SK-N-SH (cell line): ENCODE measurements at regions not wholly inside any gene's neighbourhood (a gene's known extent, or its start where the extent isn't known, plus 50 kb on each side); places are given as distances from the start of the nearest gene placed in this dataset.

ENCODE experiments used
- EP300 ChIP-seq, 2 experiments: IDR thresholded peaks; 2 replicates each; pipeline versions ENCODE4 v1.4.0 to v1.6.1; 2012; ENCODE audit warnings: borderline replicate concordance in 1 of 2, low read depth in 1 of 2, low read length in 1 of 2
- JUND ChIP-seq: IDR thresholded peaks from 2 replicates; pipeline ENCODE4 v1.4.0; 2012
- YY1 ChIP-seq: IDR thresholded peaks from 2 replicates; pipeline ENCODE4 v1.4.0; 2012; ENCODE audit warnings: low read depth, mild to moderate bottlenecking
- TF ChIP-seq, protein P1 (sequence below): IDR thresholded peaks from 2 replicates; pipeline ENCODE4 v1.4.0; 2012; ENCODE audit warnings: low read depth

DNA sequence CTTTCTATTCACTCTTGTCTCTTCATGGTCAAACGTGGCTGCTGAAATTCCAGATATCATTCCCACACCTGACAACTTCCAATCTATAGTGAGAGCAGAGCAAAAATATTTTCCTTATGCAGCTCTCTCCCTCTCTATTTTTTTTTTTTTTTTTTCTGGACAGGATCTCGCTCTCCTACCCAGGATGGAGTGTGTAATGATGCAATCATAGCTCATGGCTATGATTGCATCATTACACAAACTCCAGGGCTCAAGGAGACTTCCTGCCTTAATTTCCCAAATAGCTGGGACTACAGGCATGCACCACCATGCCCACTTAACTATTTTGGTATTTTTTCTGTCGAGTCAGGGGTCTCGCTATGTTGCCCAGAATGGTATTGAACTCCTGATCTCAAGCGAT, 1398.9 kb downstream of the AACS start:
- TF ChIP-seq EP300 (IDR thresholded peaks at IDR 0.05; ENCODE audit: borderline replicate concordance in 1 of 2, low read depth in 1 of 2, low read length in 1 of 2), result no peak
- no peak for TF ChIP-seq YY1
- no peak for TF ChIP-seq JUND
- TF ChIP-seq, protein P1, sequence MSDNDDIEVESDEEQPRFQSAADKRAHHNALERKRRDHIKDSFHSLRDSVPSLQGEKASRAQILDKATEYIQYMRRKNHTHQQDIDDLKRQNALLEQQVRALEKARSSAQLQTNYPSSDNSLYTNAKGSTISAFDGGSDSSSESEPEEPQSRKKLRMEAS, result no peak
